HG02852 (cell line): ENCODE measurements at regions not wholly inside any gene's neighbourhood (a gene's known extent, or its start where the extent isn't known, plus 50 kb on each side); places are given as distances from the start of the nearest gene placed in this dataset.
A peak's percentile ranks its signal among the peaks of the same experiment; 100 is the strongest.

Experiments
- ATAC-seq: cut with Tn5 transposase; IDR thresholded peaks from one replicate; pipeline ENCODE4 v1.9.1; 2021; ENCODE audit warnings: mild to moderate bottlenecking, moderate library complexity; ENCODE audit not compliant: unreplicated experiment

DNA sequence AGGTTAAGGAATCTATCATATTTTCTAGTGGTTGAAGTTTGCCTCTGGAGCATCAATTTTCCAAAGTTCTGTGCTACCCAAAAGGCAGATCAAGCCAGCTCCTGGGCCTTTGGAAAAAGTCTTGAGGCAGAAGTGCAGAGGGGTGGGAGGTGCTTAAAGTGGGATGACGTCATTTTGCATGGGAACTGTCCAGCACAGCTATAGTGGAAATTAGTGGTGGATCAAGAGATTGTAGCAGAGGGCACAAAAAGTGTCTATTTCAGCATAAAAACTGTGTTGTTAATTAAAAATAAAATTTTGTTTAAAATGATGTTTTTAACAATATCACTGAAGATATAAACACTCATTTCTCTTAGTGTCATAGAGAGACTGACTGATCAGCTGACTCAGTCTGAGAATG lies 221.9 kb downstream of the LRRN1 start:
- ATAC-seq: no peak

DNA sequence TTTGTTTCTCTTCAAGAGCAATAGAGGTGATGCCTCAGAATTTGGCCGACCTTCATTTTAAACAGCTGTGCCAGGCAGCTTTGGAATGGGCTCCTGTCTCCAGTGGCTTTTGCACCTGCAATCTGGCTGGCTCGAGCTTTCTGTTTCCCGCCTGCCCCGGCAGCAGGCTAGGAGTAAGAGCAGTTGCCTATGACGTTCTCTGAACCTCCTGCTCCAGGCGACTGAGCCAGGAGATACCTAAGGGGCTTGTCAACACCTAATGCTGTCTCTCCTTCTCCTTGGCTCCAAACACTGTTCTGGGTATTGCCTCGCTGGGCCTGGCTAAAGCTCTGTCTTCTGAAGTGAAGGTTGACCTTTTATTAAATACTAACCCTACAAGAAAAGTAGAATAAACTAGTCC lies 229.9 kb downstream of the LRRN1 start:
- ATAC-seq: no peak

DNA sequence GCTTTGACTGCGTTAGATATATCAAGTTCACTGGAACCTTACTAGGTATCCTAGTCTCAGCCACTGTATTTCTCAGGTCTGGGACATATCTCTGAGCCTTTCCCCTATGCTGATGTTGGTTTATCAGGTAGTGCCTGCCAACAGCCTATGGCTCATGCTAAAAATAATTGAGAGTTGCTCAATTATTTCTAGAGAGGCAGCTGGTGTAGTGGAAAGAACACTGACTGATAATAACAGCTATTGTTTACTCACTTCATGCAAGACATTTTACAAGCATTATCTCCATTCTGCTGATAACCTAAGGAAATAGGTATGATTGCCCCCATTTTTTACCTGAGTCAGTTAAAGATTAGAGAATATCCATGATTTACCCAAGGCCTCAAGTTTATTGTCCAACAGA lies 231.4 kb downstream of the LRRN1 start:
- ATAC-seq: no peak

DNA sequence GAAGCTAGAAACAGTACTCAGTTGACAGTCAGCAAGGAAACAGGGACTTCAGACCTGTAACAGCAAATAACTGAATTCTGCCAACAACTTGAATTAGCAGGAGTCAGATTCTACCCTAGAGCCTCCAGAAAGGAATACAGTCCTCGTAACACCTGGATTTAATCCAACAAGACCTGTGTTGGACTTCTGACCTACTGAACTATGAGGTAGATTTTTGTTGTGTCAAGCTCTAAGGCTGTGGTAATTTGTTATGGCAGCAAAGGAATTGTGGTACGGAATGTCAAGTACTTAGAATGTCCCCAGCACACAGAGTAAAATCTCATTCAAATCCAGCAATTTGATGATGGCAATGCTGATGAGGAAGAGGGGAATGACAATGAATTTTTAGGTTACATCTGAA lies 234.1 kb downstream of the LRRN1 start:
- ATAC-seq: no peak

DNA sequence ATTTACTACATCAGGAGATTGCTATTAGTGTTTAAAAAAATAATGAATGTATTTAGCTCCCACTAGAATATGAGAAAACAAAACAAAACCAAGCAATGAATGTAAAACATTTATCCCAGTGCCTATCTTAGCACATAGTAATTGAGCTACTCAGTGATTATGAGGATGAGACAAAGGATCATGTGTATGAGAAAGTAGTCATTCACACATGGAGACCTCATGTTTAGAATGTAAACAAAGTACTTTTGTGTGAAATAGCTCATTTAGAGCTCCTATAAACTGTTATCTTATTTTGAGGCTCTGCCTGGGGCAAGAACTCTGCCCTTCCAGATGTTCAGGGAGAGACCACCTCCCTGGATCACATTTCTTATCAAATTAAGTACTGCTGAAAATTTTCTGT lies 236.8 kb downstream of the LRRN1 start:
- no peak for ATAC-seq

DNA sequence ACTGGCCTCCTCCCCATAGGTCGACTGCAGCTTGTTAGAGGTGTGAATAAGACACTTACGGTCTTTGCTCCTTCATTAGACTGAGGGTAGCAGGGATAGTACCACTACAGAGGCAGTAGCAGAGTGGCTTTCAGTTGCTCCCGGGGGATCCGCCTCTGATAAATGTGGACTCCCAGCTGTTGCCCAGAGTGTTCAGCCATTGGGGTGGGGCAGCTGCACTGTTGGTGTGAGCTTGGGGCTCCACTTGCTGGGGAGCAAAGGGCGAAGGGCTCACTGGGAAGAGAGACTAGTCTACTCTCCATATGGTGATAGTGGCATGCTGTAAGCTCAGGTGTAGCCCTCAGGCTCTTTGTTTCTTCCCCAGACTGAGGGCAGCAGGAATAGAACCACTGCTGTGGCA lies 239.1 kb downstream of the LRRN1 start:
- ATAC-seq: no peak

DNA sequence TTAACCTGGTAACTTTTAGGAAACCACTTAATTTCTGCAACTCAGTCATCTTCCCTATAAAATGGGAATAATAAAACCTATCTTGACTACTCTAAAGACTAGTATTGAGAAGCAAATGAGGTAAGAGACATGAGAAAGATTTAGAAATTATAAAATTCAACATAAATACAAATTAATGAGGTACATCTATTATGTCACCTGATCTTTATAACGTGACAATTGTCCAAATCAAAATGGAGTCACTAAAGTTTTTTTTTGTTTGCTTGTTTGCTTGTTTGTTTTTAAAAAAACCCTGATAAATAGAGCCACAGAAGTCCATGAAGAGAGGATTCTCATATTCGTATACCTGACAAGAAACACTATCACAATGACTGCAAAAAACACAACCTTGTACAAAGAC lies 242.8 kb downstream of the LRRN1 start:
- ATAC-seq: no peak

DNA sequence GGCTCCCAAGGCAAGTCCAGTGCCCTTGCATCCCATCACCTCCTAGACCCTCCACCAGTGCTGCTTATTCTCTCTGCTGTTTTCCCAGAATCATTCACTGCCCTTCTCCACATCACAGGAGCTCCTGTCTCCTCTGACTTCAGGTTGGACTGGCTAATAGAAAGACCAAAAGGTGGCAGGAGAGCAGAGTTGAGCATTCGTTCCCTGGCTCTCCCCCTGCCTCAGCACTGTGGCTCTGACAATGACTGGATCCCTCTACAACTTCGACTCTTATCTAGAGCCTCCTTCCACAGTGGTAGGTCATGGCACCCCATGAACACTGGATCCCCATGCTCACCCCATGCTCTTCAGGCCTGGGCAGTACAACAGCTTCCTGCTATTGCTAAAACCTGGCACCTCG lies 243.6 kb downstream of the LRRN1 start:
- ATAC-seq: no peak

DNA sequence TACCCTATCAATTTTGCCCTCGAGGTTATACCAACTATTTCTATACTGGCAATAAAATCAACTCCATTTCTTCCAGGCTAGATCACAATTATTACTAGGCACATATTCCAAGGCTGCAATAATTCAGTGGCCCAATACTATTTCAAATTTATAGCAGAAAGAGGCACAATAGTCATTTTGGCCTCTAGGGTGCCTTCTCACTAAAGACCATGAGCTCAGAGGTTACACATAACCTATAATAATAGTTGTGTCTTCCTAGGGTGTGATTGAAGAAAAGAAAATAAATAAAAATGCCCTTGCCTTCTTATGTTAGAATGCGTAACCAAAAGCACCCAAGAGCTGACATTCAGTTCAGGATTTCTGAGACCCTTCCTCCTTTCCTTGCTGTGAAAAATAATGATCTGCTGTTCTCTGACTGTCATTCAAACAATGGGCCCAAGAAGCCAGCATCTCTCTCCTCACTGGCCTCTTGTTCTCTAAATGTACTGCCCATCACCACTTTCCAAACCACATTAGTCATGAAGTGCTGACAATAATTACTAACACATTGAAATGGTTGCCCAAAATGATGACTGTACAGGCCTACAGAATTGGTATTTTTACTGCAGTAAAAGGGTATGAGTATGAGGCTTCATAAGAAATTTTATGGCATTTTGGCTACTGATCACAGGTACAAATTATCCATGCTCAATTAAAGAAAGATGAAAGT lies 244.8 kb downstream of the LRRN1 start:
- ATAC-seq: no peak

DNA sequence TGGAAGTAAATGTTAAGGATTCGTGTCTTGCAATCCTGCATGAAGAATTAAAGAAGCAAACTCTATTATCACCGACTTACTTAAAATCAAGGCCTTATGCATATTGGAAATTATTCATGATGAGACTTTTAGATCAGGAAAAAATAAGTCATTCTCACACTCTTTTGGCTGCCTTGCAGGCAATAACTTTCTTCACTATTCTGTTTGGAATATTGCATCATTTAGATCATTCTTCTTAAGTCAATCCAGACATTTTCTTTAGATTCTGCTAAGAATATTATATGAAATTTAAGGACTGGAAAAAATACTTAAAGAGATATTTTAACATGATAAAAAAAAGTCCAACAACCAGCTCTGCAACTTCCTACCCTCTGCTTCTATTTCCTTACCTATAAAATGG lies 245.4 kb downstream of the LRRN1 start:
- ATAC-seq: no peak

DNA sequence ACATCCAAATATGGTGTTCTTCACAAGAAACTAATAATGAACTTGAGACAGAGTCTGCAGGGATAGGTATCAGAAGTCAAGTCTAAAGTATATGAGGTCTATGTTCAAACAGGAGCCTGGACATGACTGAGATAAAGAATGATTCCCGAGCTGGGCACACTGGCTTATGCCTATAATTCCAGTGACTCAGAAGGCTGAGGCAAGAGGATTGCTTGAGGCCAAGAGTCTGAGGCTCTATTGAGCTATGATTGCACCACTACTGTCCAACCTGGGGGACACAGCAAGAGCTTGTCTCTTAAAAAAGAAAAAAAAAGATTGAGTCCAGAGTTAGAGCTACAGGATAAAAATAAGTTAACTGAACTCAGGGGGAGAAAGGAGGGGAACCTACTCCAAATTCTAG lies 246.5 kb downstream of the LRRN1 start:
- ATAC-seq: no peak

DNA sequence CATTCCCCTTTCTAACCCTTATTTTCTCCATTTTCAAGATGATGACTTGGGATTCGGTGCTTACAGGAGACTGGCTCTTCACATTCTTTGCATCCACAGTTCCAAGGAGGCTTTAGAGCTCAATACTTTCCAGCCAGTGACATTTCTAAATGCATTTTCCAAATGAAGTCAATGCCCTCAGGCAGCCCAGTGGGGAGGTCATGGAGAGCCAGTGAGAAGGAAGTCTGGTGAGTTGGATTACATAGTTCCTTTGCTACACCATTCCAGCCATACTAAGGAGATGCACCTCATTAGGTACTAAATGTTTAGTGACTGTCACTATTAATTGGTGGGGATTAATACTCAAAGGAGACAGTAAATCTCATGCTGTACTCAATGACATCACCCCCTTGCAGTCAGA lies 248.1 kb downstream of the LRRN1 start:
- ATAC-seq: no peak

DNA sequence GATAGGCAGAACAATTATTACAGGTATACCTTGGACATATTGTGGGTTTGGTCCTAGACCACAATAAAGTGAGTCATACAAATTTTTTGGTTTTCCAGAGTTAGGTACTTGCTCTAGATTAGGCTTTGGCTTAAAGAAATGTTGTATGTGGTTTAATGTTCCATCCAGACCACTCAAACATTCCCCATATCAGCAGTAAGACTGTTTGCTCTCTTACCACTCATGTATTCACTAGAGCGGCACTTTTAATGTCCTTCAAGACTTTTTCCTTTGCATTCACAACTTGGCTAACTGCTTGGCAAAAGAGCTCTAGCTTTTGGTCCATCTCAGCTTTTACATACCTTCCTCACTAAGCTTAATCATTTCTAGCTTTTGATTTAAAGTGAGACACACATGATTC lies 250.5 kb upstream of the SETMAR start:
- no peak for ATAC-seq

DNA sequence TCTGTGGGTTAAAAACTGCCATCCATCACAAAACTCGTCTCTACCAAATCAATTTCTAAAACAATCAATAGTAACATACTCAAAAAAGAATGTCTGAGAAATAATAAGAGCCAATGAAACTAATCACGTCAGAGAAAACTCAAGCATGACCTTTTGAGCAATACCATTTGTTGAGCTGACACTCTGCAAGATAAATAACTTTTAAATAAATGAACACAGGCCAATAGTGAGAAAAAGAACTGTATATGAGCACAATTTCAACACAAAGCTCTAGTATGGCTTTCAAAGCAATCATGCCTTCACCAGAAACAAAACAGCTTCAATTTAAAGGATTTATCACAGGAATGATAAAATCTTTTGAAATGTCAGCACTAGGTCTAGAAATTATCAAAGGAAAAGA lies 249.2 kb upstream of the SETMAR start:
- no peak for ATAC-seq

DNA sequence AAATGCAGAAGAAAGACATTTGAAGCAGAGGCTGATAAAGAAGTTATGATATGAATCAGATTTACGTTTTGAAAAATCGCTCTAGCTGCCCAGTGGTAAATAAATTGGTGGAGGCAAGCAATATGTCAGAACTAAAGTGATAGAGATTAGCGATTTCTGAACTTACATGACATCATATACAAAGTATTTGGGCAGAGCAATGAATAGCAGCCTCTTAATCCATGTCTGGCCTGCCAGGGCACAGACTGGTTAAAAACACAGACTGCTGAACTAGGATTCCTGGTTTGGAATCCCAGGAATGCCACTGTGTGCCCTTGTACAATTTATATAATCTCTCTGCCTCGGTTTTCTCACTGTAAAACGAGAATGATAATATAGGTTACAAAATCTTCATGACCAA lies 243.1 kb upstream of the SETMAR start:
- ATAC-seq: no peak

DNA sequence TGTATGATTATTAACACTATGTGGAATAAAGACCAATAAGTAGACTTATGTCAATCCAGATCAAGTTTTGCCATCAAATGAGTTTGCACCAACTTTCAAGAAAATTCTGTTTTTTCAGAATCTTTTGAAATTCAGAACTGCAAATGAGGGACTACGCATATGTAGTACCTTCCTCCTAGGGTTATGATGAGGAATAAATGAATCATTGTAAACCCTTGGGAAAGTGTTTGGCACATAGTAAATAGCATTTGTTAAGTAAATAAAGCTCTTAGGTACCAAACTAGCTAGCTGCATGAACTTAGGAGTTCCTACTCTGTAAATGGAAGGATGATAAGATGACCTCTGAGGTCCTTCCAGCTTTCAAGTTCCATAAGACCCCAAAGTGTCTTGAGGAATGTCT lies 242.6 kb upstream of the SETMAR start:
- ATAC-seq: no peak

DNA sequence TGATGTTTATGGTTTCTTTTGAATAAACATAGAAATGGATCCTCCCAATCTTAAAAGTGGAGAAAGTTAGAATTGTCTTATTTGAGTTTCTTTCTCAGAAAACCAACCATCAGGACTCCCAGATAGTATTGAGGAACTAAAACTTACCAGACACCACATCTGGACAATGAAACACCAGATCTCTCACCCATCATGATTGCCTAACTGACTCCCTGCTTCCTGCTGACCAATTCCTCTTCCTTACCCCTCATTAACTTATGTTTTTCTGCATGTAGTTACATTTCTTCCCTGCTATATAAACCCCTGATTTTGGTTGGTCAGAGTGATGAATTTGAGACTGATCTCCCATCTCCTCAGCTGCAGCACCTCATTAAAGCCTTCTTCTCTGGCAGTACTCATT lies 242.0 kb upstream of the SETMAR start:
- ATAC-seq: no peak

DNA sequence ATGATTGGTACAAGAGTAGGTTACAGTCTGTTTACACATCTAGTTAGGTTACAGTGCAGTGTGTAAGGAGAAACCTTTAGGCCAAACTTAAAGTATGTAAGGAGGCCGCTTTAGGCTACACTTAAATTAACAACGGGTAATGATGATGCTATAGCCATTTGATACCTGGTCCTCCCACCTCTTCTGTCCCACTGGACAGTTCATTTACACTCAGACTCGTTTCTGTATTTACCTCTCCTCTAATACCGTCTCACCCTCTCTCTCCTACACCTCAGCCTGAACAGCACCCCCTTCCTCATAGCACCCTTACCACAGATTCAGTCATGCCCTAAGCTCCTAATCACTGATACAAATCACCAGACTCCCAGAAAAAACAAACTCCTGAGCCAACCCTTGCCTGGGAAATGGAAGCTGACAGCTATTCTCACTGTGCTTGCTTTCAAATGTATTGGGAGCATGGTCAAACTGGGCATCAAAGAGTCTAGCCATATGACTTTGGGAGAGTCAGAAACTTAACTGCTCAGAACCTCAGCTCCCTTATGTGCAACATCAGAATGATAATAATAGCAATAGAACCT lies 241.3 kb upstream of the SETMAR start:
- no peak for ATAC-seq

DNA sequence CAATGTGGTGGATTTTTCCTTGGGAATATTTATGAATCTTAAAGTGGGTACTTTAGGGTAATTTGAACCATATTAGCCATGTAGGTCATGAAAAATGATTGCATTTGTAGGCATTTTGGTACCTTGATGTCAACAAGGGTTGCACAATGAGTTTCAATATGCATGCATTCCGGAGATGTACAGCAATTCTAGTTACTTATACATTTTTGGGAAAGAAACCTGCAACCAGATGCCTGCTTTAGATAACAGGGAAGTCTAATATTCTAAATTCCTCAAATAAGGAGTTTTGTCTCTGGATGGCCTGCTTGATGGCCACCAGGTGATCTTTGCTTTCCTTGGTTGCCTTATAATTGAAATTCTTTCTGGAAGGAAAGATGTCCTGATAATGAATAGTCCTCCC lies 240.5 kb upstream of the SETMAR start:
- no peak for ATAC-seq

DNA sequence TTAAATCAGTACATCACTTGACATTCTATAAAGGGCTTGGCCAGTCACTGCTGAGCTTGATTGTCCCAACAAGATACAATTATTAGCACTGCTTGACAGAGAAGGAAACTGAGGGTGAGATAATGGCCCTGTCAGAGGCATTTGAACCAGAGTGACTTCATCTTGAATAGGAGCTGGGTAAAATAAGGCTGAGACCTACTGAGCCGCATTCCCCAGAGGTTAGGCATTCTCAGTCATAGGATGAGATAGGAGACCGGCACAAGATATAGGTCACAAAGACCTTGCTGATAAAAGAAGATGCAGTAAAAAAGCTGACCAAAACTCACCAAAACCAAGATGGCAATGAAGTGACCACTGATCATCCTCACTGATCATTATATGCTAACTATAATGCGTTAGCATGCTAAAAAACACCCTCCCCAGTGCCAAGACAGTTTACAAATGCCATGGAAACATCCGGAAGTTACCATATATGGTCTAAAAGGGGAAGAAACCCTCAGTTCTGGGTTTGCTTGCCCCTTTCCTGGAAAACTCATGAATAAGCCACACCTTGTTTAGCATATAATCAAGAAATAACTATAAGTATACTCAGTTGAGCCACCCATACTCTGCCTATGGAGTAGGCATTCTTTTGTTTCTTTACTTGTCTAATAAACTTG lies 239.1 kb upstream of the SETMAR start:
- no peak for ATAC-seq

DNA sequence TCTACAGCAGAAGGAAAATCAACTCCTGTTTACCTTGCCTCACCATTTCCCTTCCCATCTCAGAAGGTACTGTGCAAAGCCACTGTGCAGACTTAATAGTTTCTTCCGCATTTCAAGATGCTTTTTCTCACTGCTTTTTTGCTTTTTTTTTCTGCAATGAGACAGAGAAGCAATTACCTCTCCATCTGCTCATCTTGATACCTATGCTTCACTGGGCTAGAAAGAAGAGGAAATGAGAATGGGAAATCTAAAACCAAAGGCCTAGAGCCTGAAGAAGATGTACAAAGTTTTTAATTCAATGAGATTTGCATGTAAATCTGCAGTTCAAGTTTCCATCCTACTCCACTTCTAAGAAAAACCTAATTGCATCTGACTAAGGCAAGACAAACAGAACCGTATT lies 238.1 kb upstream of the SETMAR start:
- peak; percentile 74 for ATAC-seq

DNA sequence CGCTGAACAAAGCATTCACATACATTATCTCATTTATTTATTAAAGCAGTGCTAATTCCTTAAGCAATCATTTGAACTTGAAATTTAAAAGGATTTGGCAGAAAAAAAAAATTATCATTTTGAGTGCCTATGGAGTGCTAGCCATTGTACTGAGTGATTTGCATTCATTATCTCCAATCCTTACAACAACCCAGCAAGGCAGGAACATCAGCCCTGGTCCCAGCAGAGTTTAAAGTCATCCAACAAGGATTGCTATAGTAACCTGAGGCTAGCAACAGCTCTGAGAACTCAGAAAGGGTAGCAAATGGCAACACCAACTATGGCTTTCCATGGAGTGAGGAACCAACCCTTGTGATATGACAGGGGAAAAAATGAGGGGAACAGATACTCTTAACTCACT lies 237.6 kb upstream of the SETMAR start:
- ATAC-seq: no peak

DNA sequence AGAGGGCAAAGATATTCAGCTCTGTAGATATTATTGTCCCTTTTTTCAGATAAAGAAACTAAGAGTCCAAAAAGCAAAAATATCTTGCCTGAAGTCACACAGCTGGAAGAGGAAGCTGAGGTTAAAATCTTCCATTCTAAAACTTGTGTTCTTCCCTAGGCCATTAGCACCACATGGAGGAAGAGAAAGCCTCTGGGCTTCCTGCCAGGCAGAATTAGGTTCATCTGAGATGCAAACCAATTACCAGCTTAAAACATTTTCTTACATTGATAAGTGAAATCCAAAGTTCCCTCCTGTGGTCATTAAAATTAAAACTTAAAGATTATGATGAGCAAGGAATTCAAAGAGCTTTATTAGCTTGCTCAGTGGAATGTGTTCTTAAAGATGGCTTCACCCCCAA lies 235.3 kb upstream of the SETMAR start:
- no peak for ATAC-seq
